Stimulated activated naive B cell treated with anti-CD40 and anti-IgM and Interleukin-4, amounts not matched to agents 10 μg/mL and 1 μg/mL and 100 μg/mL, for 72 hours (primary cell): ENCODE measurements at regions not wholly inside any gene's neighbourhood (a gene's known extent, or its start where the extent isn't known, plus 50 kb on each side); places are given as distances from the start of the nearest gene placed in this dataset.

Source experiments
- ATAC-seq, 2 donors: fragments of 150-1000 bp; cut with Tn5 transposase; replicated peaks; 2 replicates each; pipeline ENCODE4 v1.10.0; 2021; ENCODE audit warnings: moderate library complexity in 1 of 2
- DNase-seq: peaks from one replicate; pipeline ENCODE4 v3.0.0; 2021
- H3K27ac Mint-ChIP-seq: one replicate; pipeline ENCODE4 v1.8.0; 2022; ENCODE audit warnings: mild to moderate bottlenecking, mixed read lengths
- H3K27me3 Mint-ChIP-seq, 2 donors: one replicate each; pipeline ENCODE4 v1.8.0; 2022; ENCODE audit warnings: mixed read lengths in 2 of 2
- H3K36me3 Mint-ChIP-seq, 2 donors: one replicate each; pipeline ENCODE4 v1.8.0; 2022; ENCODE audit warnings: mixed read lengths in 2 of 2, mild to moderate bottlenecking in 1 of 2
- H3K4me1 Mint-ChIP-seq, 2 donors: one replicate each; pipeline ENCODE4 v1.8.0; 2022; ENCODE audit warnings: mixed read lengths in 2 of 2, mild to moderate bottlenecking in 1 of 2
- H3K4me3 Mint-ChIP-seq, 2 donors: one replicate each; pipeline ENCODE4 v1.8.0; 2022; ENCODE audit warnings: mild to moderate bottlenecking in 2 of 2, mixed read lengths in 2 of 2, moderate library complexity in 1 of 2
- H3K9me3 Mint-ChIP-seq, 2 donors: one replicate each; pipeline ENCODE4 v1.8.0; 2022; ENCODE audit warnings: mixed read lengths in 2 of 2, mild to moderate bottlenecking in 1 of 2

DNA sequence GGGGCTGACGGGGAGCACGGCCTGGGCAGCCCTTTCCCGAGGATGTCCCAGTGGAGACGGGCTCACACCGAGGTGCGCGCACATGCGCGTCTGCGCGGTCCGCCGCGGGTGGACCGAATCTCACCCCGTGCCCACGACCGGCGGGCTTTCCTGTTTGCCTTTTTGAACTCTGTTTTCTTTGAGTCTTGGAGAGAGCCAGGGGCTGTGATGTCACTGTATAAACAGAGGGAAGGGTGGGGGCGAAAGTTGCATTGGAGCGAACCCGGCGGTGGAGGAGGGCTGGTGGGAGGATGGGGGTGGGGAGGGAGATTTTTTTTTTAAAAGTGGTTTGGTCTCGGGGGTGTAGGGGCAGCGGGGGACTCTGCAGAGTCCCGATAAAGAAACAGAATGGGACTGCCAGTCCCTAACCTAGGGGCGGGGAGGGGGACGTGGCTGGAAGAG lies 141.2 kb upstream of the CTAGE1 start:
- no peak for DNase-seq

DNA sequence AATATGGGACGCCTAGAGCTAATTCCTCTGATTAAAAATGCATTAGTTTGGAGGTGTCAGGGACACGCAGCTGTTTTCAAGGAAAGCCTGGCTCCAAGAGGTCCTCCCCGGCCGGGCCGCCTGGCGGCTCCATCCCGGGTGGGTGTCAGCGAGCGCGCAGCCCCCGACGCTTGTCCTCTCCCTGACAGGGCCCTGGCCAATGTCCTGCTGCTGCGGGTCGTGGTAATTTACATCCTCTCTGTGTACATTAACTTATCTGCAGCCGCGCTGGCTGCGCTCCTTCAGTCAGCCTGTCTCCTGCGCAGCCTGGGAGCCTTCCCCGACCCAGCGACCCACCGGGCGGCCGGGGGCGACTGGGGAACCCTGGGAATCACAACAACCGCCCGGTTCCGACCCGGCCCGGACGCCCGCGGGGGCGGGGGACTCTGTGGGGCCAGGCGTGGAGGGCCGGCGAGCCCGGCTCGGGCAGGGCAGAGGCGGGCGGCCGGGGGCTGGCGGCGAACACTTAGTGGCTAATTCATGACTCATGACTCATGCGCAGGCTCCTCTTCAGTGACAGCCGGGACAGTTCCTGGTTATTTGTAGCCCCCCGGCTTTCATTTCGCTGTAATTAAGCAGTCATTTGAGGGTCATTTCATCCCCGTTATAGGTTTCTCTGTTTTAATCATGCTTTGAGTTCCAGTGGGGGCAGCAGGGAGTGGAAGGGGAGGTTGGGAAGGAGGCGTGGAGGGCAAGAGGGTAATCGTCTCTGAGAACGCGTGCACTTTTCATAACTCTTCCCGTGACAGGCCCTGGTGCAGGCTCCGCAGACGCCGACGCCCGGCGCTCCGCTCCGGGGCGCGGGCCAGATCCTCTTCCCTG lies 141.9 kb upstream of the CTAGE1 start:
- Mint-ChIP-seq H3K4me3 (peak overlapping the region; percentile 16 to 59), H3K27ac (peak overlapping the region; percentile 4), H3K9me3 (peaks cover 0 to 2% of the 10 kb centered on the region in 2 donors), H3K27me3 (peaks cover 44 to 55% of the 10 kb centered on the region in 2 donors), H3K36me3 (no peaks in the 10 kb centered on the region), H3K4me1 (peaks cover 8 to 16% of the 10 kb centered on the region in 2 donors)
- ATAC-seq (peak; percentile 42 to 54), DNase-seq (no peak)

More for the DNA sequence above, 141.2 kb upstream of the CTAGE1 start:
- Mint-ChIP-seq H3K36me3 (no peaks in the 10 kb centered on the region), H3K4me1 (peaks cover 8 to 16% of the 10 kb centered on the region in 2 donors), H3K27ac (peak overlapping the region; percentile 73), H3K9me3 (peaks cover 0 to 2% of the 10 kb centered on the region in 2 donors), H3K27me3 (peaks cover 43 to 53% of the 10 kb centered on the region in 2 donors), H3K4me3 (peak overlapping the region; percentile 39 to 69)
- ATAC-seq = no peak

DNA sequence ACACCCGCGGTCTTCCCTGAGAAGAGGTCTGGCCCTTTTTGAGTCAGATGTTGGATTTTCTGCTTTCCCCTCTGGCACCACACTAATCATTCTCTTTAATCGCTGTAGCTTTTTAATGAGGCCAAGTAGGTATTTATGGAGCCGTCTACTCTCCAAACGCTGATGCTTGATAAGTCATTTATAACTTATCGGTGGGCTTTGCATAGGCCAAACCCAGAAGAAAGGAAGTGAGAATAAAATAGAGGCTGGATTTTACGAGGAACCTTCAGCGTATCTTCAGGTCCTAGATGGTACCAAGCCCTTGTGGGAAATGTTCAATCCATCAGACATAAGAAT lies 142.5 kb upstream of the CTAGE1 start:
- no peak for DNase-seq
- no peak for ATAC-seq
- Mint-ChIP-seq H3K9me3 (peaks cover 0 to 2% of the 10 kb centered on the region in 2 donors), H3K27me3 (peaks cover 47 to 59% of the 10 kb centered on the region in 2 donors), H3K4me3 (peak overlapping the region; percentile 26 to 59), H3K4me1 (peaks cover 8 to 16% of the 10 kb centered on the region in 2 donors), H3K36me3 (no peaks in the 10 kb centered on the region), H3K27ac (peak overlapping the region; percentile 4)

DNA sequence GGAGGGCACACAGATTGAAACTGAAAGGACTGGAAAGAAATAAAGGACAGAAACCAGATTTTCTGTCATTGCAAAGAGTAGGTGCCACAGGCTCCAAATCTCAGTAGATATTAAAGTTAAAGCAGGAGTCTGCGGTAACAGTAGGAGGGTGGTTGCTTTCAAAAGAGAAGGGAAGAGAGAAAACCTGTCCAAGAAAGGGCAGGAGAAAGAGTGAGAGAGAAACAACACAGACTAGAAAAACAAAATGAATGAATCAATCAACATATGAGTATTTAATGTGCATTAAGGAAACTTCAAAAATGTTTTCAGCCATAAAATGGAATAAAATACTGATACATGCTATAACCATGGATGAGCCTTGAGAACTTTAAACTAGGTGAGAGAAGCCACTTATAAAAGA lies 143.1 kb upstream of the CTAGE1 start:
- no peak overlapping the region for H3K27ac Mint-ChIP-seq
- peaks cover 47 to 62% of the 10 kb centered on the region in 2 donors for H3K27me3 Mint-ChIP-seq
- ATAC-seq = no peak
- peaks cover 8 to 16% of the 10 kb centered on the region in 2 donors for H3K4me1 Mint-ChIP-seq
- peaks cover 0 to 2% of the 10 kb centered on the region in 2 donors for H3K9me3 Mint-ChIP-seq
- DNase-seq = no peak
- H3K4me3 Mint-ChIP-seq = no peak overlapping the region
- H3K36me3 Mint-ChIP-seq = no peaks in the 10 kb centered on the region

DNA sequence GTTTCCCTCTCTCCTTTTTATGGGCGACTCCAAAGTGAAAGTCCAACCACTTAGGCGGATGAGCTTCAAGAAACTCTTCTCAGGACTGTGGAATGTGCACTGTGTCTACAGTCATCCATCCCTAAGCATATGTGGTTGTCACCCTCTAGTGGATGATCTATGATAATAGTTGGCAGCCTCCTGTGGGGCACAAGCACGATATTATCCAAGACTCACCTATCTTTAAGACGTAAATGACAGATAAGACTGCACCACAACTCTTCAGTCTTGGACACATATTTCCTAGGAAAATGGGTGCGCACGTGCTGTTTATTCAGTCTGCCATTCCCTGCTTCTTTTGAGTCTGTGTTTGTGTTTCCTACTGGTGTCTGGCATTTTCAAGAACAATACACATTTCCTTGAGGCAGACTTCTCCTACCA lies 145.5 kb upstream of the CTAGE1 start:
- ATAC-seq (peak; percentile 73 to 78), DNase-seq (no peak)
- no peak overlapping the region for H3K27ac Mint-ChIP-seq

DNA sequence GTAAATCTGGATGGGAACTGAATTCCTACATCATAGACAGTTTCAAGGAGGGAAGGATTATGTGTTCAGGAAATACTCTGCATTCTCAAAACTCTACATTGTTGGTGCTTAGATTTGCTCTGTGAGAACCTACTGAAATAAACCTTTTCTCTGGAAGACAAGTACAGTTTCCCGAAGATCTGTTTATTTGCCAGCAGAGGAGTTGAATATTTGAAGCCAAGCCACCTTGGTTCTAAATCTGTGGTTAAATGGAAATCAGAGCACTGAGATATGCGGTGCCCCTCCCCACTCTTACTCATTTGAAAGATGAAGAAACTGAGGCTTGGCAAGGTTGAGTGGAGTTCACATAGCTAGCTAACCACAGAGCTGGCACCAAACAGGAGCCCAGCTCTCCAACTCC lies 146.3 kb upstream of the CTAGE1 start:
- H3K4me1 Mint-ChIP-seq = peaks cover 5 to 12% of the 10 kb centered on the region in 2 donors
- H3K36me3 Mint-ChIP-seq = no peaks in the 10 kb centered on the region
- H3K27me3 Mint-ChIP-seq = peaks cover 27 to 45% of the 10 kb centered on the region in 2 donors
- ATAC-seq (no peak), DNase-seq (no peak)
- no peak overlapping the region for H3K27ac Mint-ChIP-seq
- no peaks in the 10 kb centered on the region for H3K9me3 Mint-ChIP-seq
- no peak overlapping the region for H3K4me3 Mint-ChIP-seq

More for the DNA sequence above, 145.5 kb upstream of the CTAGE1 start:
- Mint-ChIP-seq H3K36me3 (no peaks in the 10 kb centered on the region), H3K27me3 (peaks cover 31 to 50% of the 10 kb centered on the region in 2 donors), H3K4me3 (no peak overlapping the region), H3K9me3 (no peaks in the 10 kb centered on the region), H3K4me1 (peaks cover 8 to 16% of the 10 kb centered on the region in 2 donors)

DNA sequence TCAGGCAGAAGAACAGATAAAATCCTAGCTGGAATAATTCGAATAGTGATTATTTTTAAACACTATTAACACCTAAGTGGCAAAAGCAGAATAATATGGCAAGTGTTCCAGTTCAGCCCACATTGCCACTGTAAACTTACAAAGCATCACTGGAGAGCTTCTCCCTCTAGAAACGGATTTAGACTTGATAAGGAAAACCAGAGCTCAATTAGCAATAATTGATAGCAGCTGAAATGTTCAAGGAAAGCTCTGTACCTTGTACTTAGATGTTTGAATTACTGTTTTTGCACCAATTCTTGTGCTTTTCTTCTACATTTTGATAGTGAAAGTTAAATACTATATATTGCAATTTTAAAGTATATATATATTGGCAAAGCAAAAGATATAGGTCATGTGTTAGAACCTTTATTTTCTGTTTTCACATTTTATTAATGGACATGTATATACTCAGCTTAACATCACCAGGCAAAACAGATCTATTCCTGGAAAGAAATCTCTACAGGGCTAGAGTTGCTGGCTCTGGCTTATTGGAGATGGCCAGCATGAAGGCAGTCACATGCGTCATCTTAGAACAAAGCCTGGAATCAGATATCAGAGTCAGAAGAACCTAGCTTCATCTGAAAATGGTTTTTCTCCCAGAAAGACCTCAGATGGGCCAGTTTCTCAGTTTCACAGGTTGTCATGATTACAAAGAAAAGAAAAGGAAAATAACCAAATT lies 149.1 kb upstream of the CTAGE1 start:
- H3K4me1 Mint-ChIP-seq = no peaks in the 10 kb centered on the region
- ATAC-seq = no peak
- H3K9me3 Mint-ChIP-seq = peaks cover 0 to 1% of the 10 kb centered on the region in 2 donors
- no peak overlapping the region for H3K4me3 Mint-ChIP-seq
- DNase-seq = no peak
- H3K36me3 Mint-ChIP-seq = no peaks in the 10 kb centered on the region
- no peak overlapping the region for H3K27ac Mint-ChIP-seq
- H3K27me3 Mint-ChIP-seq = peaks cover 10 to 25% of the 10 kb centered on the region in 2 donors

DNA sequence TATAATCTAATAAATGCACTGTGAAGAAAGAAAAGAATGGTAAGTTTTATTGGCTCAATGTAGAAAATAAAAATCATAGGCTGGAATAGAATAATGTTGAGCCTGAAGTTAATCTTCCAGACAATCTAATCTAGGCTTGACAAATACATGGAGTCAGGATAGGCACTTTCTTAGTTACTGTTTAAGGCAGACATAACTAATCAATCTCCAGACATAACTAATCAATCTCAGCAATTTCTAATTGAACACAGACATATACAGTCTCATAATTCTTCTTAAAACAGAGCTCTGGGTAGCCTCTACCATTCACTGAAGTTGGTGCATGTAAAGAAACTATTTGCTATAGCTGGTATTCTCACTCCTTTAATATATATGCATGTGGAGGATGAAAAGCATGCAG lies 150.1 kb upstream of the CTAGE1 start:
- DNase-seq = no peak
- no peaks in the 10 kb centered on the region for H3K36me3 Mint-ChIP-seq
- H3K4me3 Mint-ChIP-seq = no peak overlapping the region
- H3K27ac Mint-ChIP-seq = no peak overlapping the region
- H3K4me1 Mint-ChIP-seq = no peaks in the 10 kb centered on the region
- ATAC-seq = no peak
- peaks cover 10 to 25% of the 10 kb centered on the region in 2 donors for H3K27me3 Mint-ChIP-seq
- H3K9me3 Mint-ChIP-seq = peaks cover 0 to 1% of the 10 kb centered on the region in 2 donors

DNA sequence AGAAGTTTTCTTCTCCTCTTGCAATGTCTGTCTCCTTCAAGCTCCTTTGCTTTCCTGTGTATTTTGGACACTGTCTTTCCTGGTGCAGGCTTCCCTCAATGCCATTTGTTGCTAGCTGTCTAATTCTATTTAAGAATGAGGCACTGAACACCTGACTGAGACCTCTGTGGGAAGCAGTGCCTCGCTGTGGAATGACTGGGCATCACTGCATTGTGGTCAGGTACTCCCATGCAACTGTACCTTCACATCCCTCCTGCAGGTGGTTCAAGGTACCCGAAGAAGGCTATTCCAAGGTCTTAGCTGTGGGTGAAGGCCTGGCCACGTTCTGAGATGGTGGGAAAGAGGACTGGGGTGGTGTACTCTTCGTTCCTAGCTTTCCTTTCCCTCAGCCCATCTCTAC lies 152.8 kb upstream of the CTAGE1 start:
- Mint-ChIP-seq H3K4me1 (no peaks in the 10 kb centered on the region), H3K36me3 (no peaks in the 10 kb centered on the region), H3K4me3 (no peak overlapping the region), H3K27ac (no peak overlapping the region), H3K27me3 (peaks cover 0 to 12% of the 10 kb centered on the region in 2 donors), H3K9me3 (peaks cover 0 to 1% of the 10 kb centered on the region in 2 donors)
- ATAC-seq (no peak), DNase-seq (no peak)

DNA sequence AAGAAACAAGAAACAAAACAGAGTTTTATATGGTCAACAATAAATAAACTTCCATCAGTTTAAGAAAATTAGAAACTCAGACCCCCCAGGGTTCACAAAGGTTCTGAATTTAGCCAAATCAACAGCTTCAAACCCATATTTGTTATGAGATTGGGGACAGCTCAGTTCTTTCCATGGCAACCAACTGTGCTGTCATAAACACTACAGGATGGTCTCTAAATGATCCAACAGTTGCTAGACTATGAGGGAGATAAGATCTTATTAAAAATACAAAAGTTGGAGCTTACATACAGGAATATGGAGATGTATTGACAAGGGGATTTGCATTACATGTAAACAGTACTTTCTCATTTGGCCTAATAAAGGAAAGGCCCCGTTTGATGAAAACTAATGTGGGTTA lies 154.6 kb upstream of the CTAGE1 start:
- H3K4me3 Mint-ChIP-seq = no peak overlapping the region
- no peak for DNase-seq
- H3K27me3 Mint-ChIP-seq = no peaks in the 10 kb centered on the region
- no peak for ATAC-seq
- no peak overlapping the region for H3K27ac Mint-ChIP-seq
- H3K9me3 Mint-ChIP-seq = peaks cover 0 to 1% of the 10 kb centered on the region in 2 donors
- H3K36me3 Mint-ChIP-seq = no peaks in the 10 kb centered on the region
- no peaks in the 10 kb centered on the region for H3K4me1 Mint-ChIP-seq

DNA sequence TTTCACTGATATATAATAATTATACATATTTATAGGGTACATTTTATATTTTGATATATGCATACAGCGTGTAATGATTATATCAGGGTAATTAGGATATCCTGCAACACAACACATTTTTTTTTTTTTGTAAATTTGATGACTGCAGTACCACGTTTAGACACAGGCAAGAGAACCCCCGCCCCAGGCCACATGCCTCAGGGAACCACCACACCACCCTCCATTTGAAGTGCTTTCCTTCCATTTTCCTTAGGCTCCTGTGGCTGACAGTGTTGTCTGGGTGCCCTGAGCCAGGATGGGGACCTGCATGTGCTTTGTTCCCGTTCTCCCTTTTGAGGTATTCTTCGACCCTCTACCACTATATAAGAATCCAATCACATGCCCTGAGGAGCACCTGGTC lies 161.6 kb upstream of the CTAGE1 start:
- ATAC-seq (no peak), DNase-seq (no peak)
- Mint-ChIP-seq H3K36me3 (no peaks in the 10 kb centered on the region), H3K4me1 (no peaks in the 10 kb centered on the region), H3K27ac (no peak overlapping the region), H3K9me3 (peaks cover 0 to 7% of the 10 kb centered on the region in 2 donors), H3K4me3 (no peak overlapping the region), H3K27me3 (peaks cover 0 to 9% of the 10 kb centered on the region in 2 donors)

DNA sequence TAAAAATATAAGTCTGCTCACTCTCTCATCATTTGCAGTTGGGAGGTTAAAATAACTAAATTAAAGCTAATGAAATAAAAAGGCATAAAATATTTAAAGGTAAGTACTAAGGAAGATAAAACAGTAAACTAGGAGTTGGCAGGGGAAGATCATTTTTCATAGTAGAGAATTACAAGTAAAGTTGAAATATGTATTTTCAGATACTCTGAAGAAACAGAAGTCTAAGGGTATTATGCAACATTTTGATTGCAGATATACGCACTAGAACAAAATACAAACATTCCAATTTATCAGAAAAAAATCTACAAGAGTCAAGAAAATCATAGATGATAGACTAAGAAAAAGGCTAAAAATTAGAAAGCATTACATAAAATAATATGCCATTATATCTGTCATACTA lies 167.6 kb upstream of the CTAGE1 start:
- H3K27me3 Mint-ChIP-seq = no peaks in the 10 kb centered on the region
- H3K9me3 Mint-ChIP-seq = peaks cover 0 to 6% of the 10 kb centered on the region in 2 donors
- H3K27ac Mint-ChIP-seq = no peak overlapping the region
- no peak overlapping the region for H3K4me3 Mint-ChIP-seq
- DNase-seq (no peak), ATAC-seq (no peak)
- H3K36me3 Mint-ChIP-seq = no peaks in the 10 kb centered on the region
- H3K4me1 Mint-ChIP-seq = no peaks in the 10 kb centered on the region

DNA sequence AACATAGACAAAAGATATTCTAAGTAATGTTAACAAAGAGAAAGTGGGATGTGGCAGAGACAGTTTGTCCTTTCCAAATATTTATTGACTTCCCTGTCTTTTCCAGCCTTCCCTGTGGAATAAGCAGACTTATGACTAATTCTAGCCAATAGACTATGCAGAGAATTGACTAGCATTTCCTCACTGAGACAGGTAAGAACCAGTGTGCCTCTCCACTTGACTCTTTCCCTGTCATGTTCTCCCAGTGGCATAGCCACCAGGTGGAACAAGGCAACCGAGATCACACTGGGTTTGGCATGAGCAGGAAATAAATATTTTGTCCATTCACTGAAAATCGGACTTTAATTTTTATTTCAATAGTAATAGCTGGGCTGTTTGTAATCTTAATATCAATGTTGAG lies 168.1 kb upstream of the CTAGE1 start:
- H3K27me3 Mint-ChIP-seq = no peaks in the 10 kb centered on the region
- no peak for ATAC-seq
- DNase-seq = no peak
- H3K4me3 Mint-ChIP-seq = no peak overlapping the region
- no peaks in the 10 kb centered on the region for H3K4me1 Mint-ChIP-seq
- no peaks in the 10 kb centered on the region for H3K36me3 Mint-ChIP-seq
- peaks cover 0 to 9% of the 10 kb centered on the region in 2 donors for H3K9me3 Mint-ChIP-seq
- no peak overlapping the region for H3K27ac Mint-ChIP-seq

DNA sequence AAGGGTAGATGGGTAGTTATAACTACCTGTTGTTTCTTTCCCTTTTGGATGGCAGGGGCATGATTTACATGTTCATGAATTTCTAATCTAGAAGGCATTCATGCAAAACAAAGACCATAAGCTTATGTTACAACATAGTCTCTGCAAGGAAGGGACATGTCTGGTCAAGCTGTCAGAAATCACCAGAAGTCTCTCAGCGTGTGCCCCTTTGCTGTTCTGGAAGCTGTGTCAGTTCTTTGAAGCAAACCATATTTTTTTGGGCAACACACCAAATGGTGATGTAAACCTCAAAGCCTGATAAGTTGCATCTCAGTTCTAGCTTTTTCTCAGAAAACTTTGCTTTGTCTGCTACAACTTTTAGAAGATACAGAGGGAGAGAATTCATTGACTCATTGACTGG lies 173.5 kb upstream of the CTAGE1 start:
- H3K27ac Mint-ChIP-seq = no peak overlapping the region
- H3K4me1 Mint-ChIP-seq = no peaks in the 10 kb centered on the region
- no peak overlapping the region for H3K4me3 Mint-ChIP-seq
- H3K27me3 Mint-ChIP-seq = peaks cover 0 to 3% of the 10 kb centered on the region in 2 donors
- ATAC-seq = no peak
- no peaks in the 10 kb centered on the region for H3K36me3 Mint-ChIP-seq
- H3K9me3 Mint-ChIP-seq = peaks cover 0 to 10% of the 10 kb centered on the region in 2 donors
- no peak for DNase-seq
